Loucy (cell line): ENCODE measurements at regions not wholly inside any gene's neighbourhood (a gene's known extent, or its start where the extent isn't known, plus 50 kb on each side); places are given as distances from the start of the nearest gene placed in this dataset.

Source experiments
- H2AFZ ChIP-seq: fragments of 200-600 bp; sonication (generic); 2 replicates; pipeline ENCODE4 v1.6.0; 2016; ENCODE audit warnings: antibody characterized with exemption, mild to moderate bottlenecking, low read length, moderate library complexity
- H3F3A ChIP-seq: fragments of 200-600 bp; 2 replicates; pipeline ENCODE4 v1.6.0; 2016; ENCODE audit warnings: antibody characterized with exemption, low read depth, mild to moderate bottlenecking
- H3K27me3 ChIP-seq: fragments of 200-600 bp; sonication (generic); 2 replicates; pipeline ENCODE4 v1.6.1; 2014; ENCODE audit warnings: low read length, mild to moderate bottlenecking; ENCODE audit not compliant: insufficient read depth, poor library complexity, severe bottlenecking
- H3K36me3 ChIP-seq: fragments of 200-600 bp; sonication (generic); 2 replicates; pipeline ENCODE4 v1.6.1; 2016; ENCODE audit warnings: low read length; ENCODE audit not compliant: insufficient read depth
- H3K4me1 ChIP-seq: fragments of 200-600 bp; sonication (generic); 2 replicates; pipeline ENCODE4 v1.5.1; 2014; ENCODE audit warnings: low read length, mild to moderate bottlenecking; ENCODE audit not compliant: insufficient read depth, poor library complexity, severe bottlenecking
- H3K4me2 ChIP-seq: fragments of 200-600 bp; sonication (generic); 2 replicates; pipeline ENCODE4 v1.6.0; 2014; ENCODE audit warnings: antibody characterized with exemption, low read length, low read depth, mild to moderate bottlenecking; ENCODE audit not compliant: poor library complexity, severe bottlenecking
- H3K4me3 ChIP-seq: fragments of 200-600 bp; sonication (generic); 2 replicates; pipeline ENCODE4 v1.5.1; 2014; ENCODE audit warnings: low read length, mild to moderate bottlenecking, mixed read lengths; ENCODE audit not compliant: poor library complexity, severe bottlenecking
- H3K79me2 ChIP-seq: fragments of 200-600 bp; sonication (generic); 2 replicates; pipeline ENCODE4 v1.6.1; 2014; ENCODE audit warnings: low read length; ENCODE audit not compliant: insufficient read depth
- H3K9ac ChIP-seq: fragments of 200-600 bp; sonication (generic); 2 replicates; pipeline ENCODE4 v1.6.0; 2014; ENCODE audit warnings: mild to moderate bottlenecking, low read depth, low read length, moderate library complexity; ENCODE audit not compliant: poor library complexity, severe bottlenecking
- H3K9me2 ChIP-seq: fragments of 200-600 bp; sonication (generic); replicated peaks from 2 replicates; pipeline ENCODE4 v1.6.1; 2016; ENCODE audit warnings: low read depth, low read length, mixed read lengths
- H3K9me3 ChIP-seq: fragments of 200-600 bp; sonication (generic); 2 replicates; pipeline ENCODE4 v1.6.1; 2014; ENCODE audit warnings: mild to moderate bottlenecking, antibody characterized with exemption, low read length, low read depth; ENCODE audit not compliant: insufficient read depth
- H4K20me1 ChIP-seq: fragments of 200-600 bp; sonication (generic); 2 replicates; pipeline ENCODE4 v1.6.0; 2014; ENCODE audit warnings: antibody characterized with exemption, low read length, mild to moderate bottlenecking; ENCODE audit not compliant: insufficient read depth, poor library complexity, severe bottlenecking
- CTCF ChIP-seq: fragments of 200-600 bp; sonication (generic); conservative IDR thresholded peaks from 2 replicates; pipeline ENCODE4 v1.5.1; 2014; ENCODE audit warnings: mild to moderate bottlenecking, antibody characterized with exemption, low read length
- EZH2phosphoT487 ChIP-seq: fragments of 200-600 bp; IDR thresholded peaks from 2 replicates; pipeline ENCODE4 v1.6.1; 2018; ENCODE audit warnings: antibody characterized with exemption, mild to moderate bottlenecking, moderate library complexity, borderline replicate concordance

- H4K20me1 ChIP-seq, result no peaks in the 10 kb centered on the region
- H3K4me2 ChIP-seq, result no peak overlapping the region
- TF ChIP-seq CTCF (no peak), EZH2phosphoT487 (no peak)
Measured at GRCh38 chr18:40485318-40485717, 1469.7 kb upstream of the PIK3C3 start.

GRCh38 chr18:40473221-40474029 is 1481.6 kb upstream of the PIK3C3 start:
- H3K36me3 ChIP-seq, result no peaks in the 10 kb centered on the region
- H3K4me1 ChIP-seq, result no peaks in the 10 kb centered on the region
- no peak overlapping the region for H3K4me2 ChIP-seq
- no peak overlapping the region for H3K4me3 ChIP-seq
- no peak overlapping the region for H2AFZ ChIP-seq
- H3K79me2 ChIP-seq, result no peaks in the 10 kb centered on the region
- no peaks in the 10 kb centered on the region for H3K27me3 ChIP-seq
- no peaks in the 10 kb centered on the region for H3F3A ChIP-seq
- no peaks in the 10 kb centered on the region; the same call in 1 of the 2 replicates for H3K9me2 ChIP-seq
- no peaks in the 10 kb centered on the region for H3K9me3 ChIP-seq
- H3K9ac ChIP-seq, result no peak overlapping the region
- no peak for TF ChIP-seq CTCF
- TF ChIP-seq EZH2phosphoT487, result no peak
- H4K20me1 ChIP-seq, result no peaks in the 10 kb centered on the region

More at GRCh38 chr18:40485318-40485717, 1469.7 kb upstream of the PIK3C3 start:
- Histone ChIP-seq H2AFZ (no peak overlapping the region), H3F3A (no peaks in the 10 kb centered on the region), H3K9ac (no peak overlapping the region), H3K27me3 (no peaks in the 10 kb centered on the region), H3K79me2 (no peaks in the 10 kb centered on the region), H3K36me3 (no peaks in the 10 kb centered on the region), H3K9me2 (no peaks in the 10 kb centered on the region), H3K9me3 (no peaks in the 10 kb centered on the region), H3K4me3 (no peak overlapping the region), H3K4me1 (no peaks in the 10 kb centered on the region)

- Histone ChIP-seq H3K9me2 (no peaks in the 10 kb centered on the region; the same call in 1 of the 2 replicates), H3K36me3 (no peaks in the 10 kb centered on the region), H4K20me1 (no peaks in the 10 kb centered on the region), H2AFZ (no peak overlapping the region), H3K4me2 (no peak overlapping the region), H3K4me3 (no peak overlapping the region), H3K9me3 (no peaks in the 10 kb centered on the region), H3K27me3 (no peaks in the 10 kb centered on the region), H3K79me2 (no peaks in the 10 kb centered on the region), H3K4me1 (no peaks in the 10 kb centered on the region), H3F3A (no peaks in the 10 kb centered on the region), H3K9ac (no peak overlapping the region)
- TF ChIP-seq EZH2phosphoT487, result no peak
- TF ChIP-seq CTCF, result no peak
Measured at GRCh38 chr18:40470723-40471122, 1484.3 kb upstream of the PIK3C3 start.
